ENCODE measurements at regions not wholly inside any gene's neighbourhood (a gene's known extent, or its start where the extent isn't known, plus 50 kb on each side); places are given as distances from the start of the nearest gene placed in this dataset.

- TF ChIP-seq RNF2 (IDR thresholded peaks at IDR 0.05; ENCODE audit: borderline replicate concordance, low read depth) (no peak), CTCF (IDR thresholded peaks at IDR 0.05) (no peak), EHMT2 (IDR thresholded peaks at IDR 0.05; ENCODE audit: low read depth) (no peak), RFX5 (IDR thresholded peaks at IDR 0.05) (no peak), PHF8 (IDR thresholded peaks at IDR 0.05; ENCODE audit: borderline replicate concordance, low read depth) (no peak), MAX (IDR thresholded peaks at IDR 0.05) (no peak), MAZ (IDR thresholded peaks at IDR 0.05; ENCODE audit: borderline replicate concordance, low read depth, low read length) (no peak), RAD21 (conservative IDR thresholded peaks at IDR 0.05 in 1 of 2, IDR thresholded peaks at IDR 0.05 in 1 of 2) (no peak)
Observed at GRCh38 chrX:120740072-120740471, 110.2 kb upstream of the C1GALT1C1 start.

All from A549 (cell line).